ENCODE measurements at regions not wholly inside any gene's neighbourhood (a gene's known extent, or its start where the extent isn't known, plus 50 kb on each side); places are given as distances from the start of the nearest gene placed in this dataset.
A peak's percentile ranks its signal among the peaks of the same experiment; 100 is the strongest.
"Not testable (repeated sequence)": the region's sequence is repeated elsewhere in the genome, so short reads cannot be mapped to it uniquely, and the experiment has no call there.

GRCh38 chr22:35183917-35184316, 73.4 kb upstream of the HMGXB4 start:
- DNase-seq: no peak

- no peak for DNase-seq
Observed at GRCh38 chr22:35186492-35186891, 70.8 kb upstream of the HMGXB4 start.

- DNase-seq: not testable (repeated sequence)
Observed at GRCh38 chr22:35188930-35189329, 68.4 kb upstream of the HMGXB4 start.

GRCh38 chr22:35189559-35189958, 67.7 kb upstream of the HMGXB4 start:
- DNase-seq: no peak

- no peak for DNase-seq
Observed at GRCh38 chr22:35191412-35191811, 65.9 kb upstream of the HMGXB4 start.

- DNase-seq: no peak
Observed at GRCh38 chr22:35192129-35192918, 65.0 kb upstream of the HMGXB4 start.

GRCh38 chr22:35195226-35195625, 62.1 kb upstream of the HMGXB4 start:
- no peak for DNase-seq

GRCh38 chr22:35195821-35196220, 61.5 kb upstream of the HMGXB4 start:
- DNase-seq: no peak

- no peak for DNase-seq
Observed at GRCh38 chr22:35197071-35197470, 60.2 kb upstream of the HMGXB4 start.

- no peak for DNase-seq
Observed at GRCh38 chr22:35197886-35198285, 59.4 kb upstream of the HMGXB4 start.

GRCh38 chr22:35198738-35199137, 58.6 kb upstream of the HMGXB4 start:
- no peak for DNase-seq

- no peak for DNase-seq
Observed at GRCh38 chr22:35202376-35202775, 54.9 kb upstream of the HMGXB4 start.

GRCh38 chr22:35203583-35203982, 53.7 kb upstream of the HMGXB4 start:
- DNase-seq: no peak

- DNase-seq: peak; percentile 52
Observed at GRCh38 chr22:35204807-35205775, 52.2 kb upstream of the HMGXB4 start.

GRCh38 chr22:35205961-35206360, 51.3 kb upstream of the HMGXB4 start:
- no peak for DNase-seq

GRCh38 chr22:35206889-35207288, 50.4 kb upstream of the HMGXB4 start:
- DNase-seq: no peak

Measured in left kidney (tissue), 1 donor.